Suprapubic skin (tissue), 4 donors: ENCODE measurements at regions not wholly inside any gene's neighbourhood (a gene's known extent, or its start where the extent isn't known, plus 50 kb on each side); places are given as distances from the start of the nearest gene placed in this dataset.

ENCODE experiments used
- EP300 ChIP-seq: sonication (generic); formaldehyde crosslinking; IDR thresholded peaks from one replicate; pipeline ENCODE4 v1.6.1; 2017; ENCODE audit warnings: antibody characterized with exemption
- POLR2A ChIP-seq, 2 donors: fragments of 450-650 bp; IDR thresholded peaks; one replicate each; pipeline ENCODE4 v1.6.1; 2017; ENCODE audit warnings: antibody characterized with exemption in 2 of 2, mild to moderate bottlenecking in 2 of 2, moderate library complexity in 2 of 2
- POLR2AphosphoS5 ChIP-seq, 3 donors: sonication (generic); formaldehyde crosslinking; IDR thresholded peaks; one replicate each; pipeline ENCODE4 v1.6.1; 2017; ENCODE audit warnings: antibody characterized with exemption in 3 of 3
- TF ChIP-seq, protein P1 (sequence below), 2 donors: fragments of 200-600 bp in 1 of 2; fragments of 450-650 bp in 1 of 2; sonication (generic) in 1 of 2; IDR thresholded peaks; one replicate each; pipeline ENCODE4 v1.5.1; 2016 to 2019; ENCODE audit warnings: antibody characterized with exemption in 2 of 2, mild to moderate bottlenecking in 1 of 2, moderate library complexity in 1 of 2

- TF ChIP-seq, protein P1, sequence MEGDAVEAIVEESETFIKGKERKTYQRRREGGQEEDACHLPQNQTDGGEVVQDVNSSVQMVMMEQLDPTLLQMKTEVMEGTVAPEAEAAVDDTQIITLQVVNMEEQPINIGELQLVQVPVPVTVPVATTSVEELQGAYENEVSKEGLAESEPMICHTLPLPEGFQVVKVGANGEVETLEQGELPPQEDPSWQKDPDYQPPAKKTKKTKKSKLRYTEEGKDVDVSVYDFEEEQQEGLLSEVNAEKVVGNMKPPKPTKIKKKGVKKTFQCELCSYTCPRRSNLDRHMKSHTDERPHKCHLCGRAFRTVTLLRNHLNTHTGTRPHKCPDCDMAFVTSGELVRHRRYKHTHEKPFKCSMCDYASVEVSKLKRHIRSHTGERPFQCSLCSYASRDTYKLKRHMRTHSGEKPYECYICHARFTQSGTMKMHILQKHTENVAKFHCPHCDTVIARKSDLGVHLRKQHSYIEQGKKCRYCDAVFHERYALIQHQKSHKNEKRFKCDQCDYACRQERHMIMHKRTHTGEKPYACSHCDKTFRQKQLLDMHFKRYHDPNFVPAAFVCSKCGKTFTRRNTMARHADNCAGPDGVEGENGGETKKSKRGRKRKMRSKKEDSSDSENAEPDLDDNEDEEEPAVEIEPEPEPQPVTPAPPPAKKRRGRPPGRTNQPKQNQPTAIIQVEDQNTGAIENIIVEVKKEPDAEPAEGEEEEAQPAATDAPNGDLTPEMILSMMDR (IDR thresholded peaks at IDR 0.05) = no peak
- TF ChIP-seq POLR2A (IDR thresholded peaks at IDR 0.05) = no peak
- no peak for TF ChIP-seq EP300
- no peak for TF ChIP-seq POLR2AphosphoS5 (IDR thresholded peaks at IDR 0.05)
These were observed 392.5 kb upstream of the DACH1 start for GRCh38 chr13:72259528-72259927.
